Endothelial cell of umbilical vein (primary cell): ENCODE measurements at regions not wholly inside any gene's neighbourhood (a gene's known extent, or its start where the extent isn't known, plus 50 kb on each side); places are given as distances from the start of the nearest gene placed in this dataset.
"Not testable (repeated sequence)": the region's sequence is repeated elsewhere in the genome, so short reads cannot be mapped to it uniquely, and the experiment has no call there.

Experiments used
- CTCF ChIP-seq, 2 donors: IDR thresholded peaks; 1 replicate in 1 of 2; 2 replicates in 1 of 2; pipeline ENCODE4 v1.5.1; 2011; ENCODE audit warnings: low read length in 2 of 2, mild to moderate bottlenecking in 2 of 2, moderate library complexity in 2 of 2, control low read depth in 1 of 2, inconsistent platforms in 1 of 2, low read depth in 1 of 2; ENCODE audit not compliant: insufficient read depth in 1 of 2; ENCODE audit errors: extremely low read depth in 1 of 2
- EZH2 ChIP-seq: IDR thresholded peaks from 2 replicates; pipeline ENCODE4 v1.6.1; 2012; ENCODE audit warnings: borderline replicate concordance, low read depth, mild to moderate bottlenecking, moderate library complexity, low read length, inconsistent platforms; ENCODE audit not compliant: severe bottlenecking
- FOS ChIP-seq: IDR thresholded peaks from 2 replicates; pipeline ENCODE4 v1.6.1; 2011; ENCODE audit warnings: mild to moderate bottlenecking, low read length, moderate library complexity, borderline replicate concordance; ENCODE audit not compliant: insufficient read depth
- JUN ChIP-seq: IDR thresholded peaks from 2 replicates; pipeline ENCODE4 v1.6.1; 2011; ENCODE audit warnings: borderline replicate concordance, low read depth; ENCODE audit not compliant: insufficient read length, insufficient read depth
- MAX ChIP-seq: IDR thresholded peaks from 2 replicates; pipeline ENCODE4 v1.6.1; 2011; ENCODE audit not compliant: insufficient read depth, insufficient read length
- MYC ChIP-seq: IDR thresholded peaks from one replicate; pipeline ENCODE4 v1.6.1; 2011; ENCODE audit warnings: mild to moderate bottlenecking, low read depth, low read length
- POLR2A ChIP-seq: IDR thresholded peaks from 2 replicates; pipeline ENCODE4 v1.6.1; 2012; ENCODE audit warnings: low read depth, mild to moderate bottlenecking, control low read depth, low read length
- POLR2AphosphoS5 ChIP-seq: IDR thresholded peaks from 2 replicates; pipeline ENCODE4 v1.6.1; 2012; ENCODE audit warnings: low read depth, mild to moderate bottlenecking, control low read depth, low read length, moderate library complexity; ENCODE audit not compliant: insufficient read depth

GRCh38 chr15:84393386-84393936 lies 157.9 kb downstream of the GOLGA6L4 start:
- TF ChIP-seq EZH2; CTCF (IDR thresholded peaks at IDR 0.05; ENCODE audit: extremely low read depth in 1 of 2, insufficient read depth in 1 of 2, low read depth in 1 of 2, low read length in 2 of 2); POLR2A; FOS; JUN; MAX; POLR2AphosphoS5; MYC: not testable (repeated sequence)
